ENCODE measurements at regions not wholly inside any gene's neighbourhood (a gene's known extent, or its start where the extent isn't known, plus 50 kb on each side); places are given as distances from the start of the nearest gene placed in this dataset.
"Not testable (repeated sequence)": the region's sequence is repeated elsewhere in the genome, so short reads cannot be mapped to it uniquely, and the experiment has no call there.

DNA sequence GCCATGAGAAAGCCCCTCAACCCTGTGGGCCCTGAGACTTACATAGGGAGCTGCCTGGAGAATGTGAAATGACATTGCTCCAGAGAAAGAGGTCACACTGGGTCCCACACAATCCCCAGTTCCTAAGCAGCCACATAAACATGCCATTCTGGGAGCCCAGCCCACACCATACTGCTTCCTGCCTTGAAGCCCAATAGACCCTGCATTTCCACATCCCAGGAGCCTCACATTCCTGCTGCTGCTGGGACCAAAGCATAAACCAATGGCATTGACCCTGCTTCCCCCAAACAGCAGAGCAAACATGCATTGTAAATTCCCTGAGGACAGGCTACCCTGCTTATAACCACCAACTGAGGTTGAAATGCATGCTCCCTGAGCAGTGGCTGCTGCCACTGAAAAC lies 1117.6 kb upstream of the SLC39A10 start:
- no peak for DNase-seq (ENCODE audit: low read depth)

DNA sequence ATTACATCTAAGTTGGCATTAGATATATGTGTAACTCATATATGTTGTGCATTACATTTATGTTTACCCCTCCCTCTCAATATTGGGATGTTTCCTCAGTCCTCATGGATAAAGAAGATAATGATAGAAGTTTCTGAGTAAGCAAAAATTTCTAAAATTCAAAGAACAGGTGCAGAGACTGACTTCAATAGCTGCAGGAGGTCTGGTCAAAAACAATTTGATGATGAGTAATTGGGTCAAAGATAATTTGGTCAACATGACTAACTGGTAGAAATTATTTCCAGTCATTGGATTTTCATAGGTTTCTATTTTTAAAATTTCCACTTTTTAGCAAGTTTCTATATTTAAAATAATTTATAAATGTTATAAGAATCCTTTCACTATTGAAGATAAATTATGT lies 1130.9 kb upstream of the SLC39A10 start:
- no peak for DNase-seq (ENCODE audit: low read depth)

DNA sequence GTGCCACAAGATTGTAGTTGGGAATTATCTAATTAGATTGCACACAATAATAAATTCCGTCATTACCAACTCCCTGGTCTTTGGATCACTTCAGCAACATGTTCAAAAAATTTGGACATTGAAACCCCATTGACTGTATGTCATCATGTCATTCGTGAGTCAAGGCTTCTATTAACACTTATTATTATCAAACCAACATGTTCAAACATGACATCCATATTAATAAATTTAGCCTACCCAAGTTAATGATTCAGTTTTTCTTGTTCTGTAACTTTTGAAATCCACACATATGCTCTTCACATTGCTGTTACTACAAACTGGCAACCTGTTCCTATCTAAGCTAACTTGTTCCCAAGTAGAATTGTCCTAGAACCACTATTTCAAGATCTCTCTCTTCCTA lies 1142.7 kb upstream of the SLC39A10 start:
- no peak for DNase-seq (ENCODE audit: low read depth)

DNA sequence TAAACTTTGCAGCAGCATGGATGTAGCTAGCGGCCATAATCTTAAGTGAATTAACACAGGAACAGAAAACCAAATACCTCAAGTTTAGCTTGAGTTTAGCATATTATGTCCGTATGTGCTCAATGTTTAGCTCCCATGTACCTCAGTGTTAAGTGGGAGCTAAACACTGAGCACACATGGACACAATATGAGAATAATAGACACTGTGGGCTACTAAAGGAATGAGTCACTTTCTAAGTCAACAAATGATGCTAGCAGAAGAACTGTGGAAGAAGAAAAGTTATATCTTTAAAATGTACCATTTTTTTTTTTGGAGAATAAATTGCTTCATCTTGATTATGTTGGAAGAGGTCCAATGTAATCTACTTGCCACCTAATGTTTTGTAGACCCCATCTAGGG lies 1146.0 kb upstream of the SLC39A10 start:
- DNase-seq (ENCODE audit: low read depth): not testable (repeated sequence)

DNA sequence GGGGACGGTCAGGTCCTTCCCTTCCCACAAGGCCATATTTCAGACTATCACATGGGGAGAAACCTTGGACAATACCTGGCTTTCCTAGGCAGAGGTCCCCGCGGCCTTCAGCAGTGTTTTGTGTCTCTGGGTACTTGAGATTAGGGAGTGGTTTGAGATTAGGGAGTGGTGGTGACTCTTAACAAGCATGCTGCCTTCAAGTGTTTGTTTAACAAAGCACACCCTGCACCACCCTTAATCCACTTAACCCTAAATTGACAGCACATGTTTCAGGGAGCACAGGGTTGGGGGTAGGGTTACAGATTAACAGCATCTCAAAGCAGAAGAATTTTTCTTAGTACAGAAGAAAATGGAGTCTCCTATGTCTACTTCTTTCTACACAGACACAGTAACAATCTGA lies 1152.2 kb upstream of the SLC39A10 start:
- DNase-seq (ENCODE audit: low read depth): not testable (repeated sequence)

DNA sequence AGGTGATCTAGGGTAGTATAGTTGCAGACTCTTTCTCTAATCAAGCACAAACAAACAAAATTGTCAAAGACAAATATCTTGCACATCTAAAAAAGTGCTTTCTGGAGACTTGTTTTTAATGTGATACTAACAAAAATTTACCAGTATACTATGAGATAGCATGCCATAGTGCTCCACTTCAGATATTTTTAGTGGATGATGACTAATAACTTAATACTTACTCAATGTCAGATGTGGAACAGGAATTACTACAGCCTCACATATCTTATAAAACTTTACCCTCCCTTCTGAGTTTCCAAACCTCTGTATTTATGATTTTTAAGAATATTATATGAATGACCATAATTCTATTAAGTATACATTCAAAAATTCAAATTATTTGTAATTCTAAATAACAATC lies 1162.0 kb upstream of the SLC39A10 start:
- no peak for DNase-seq (ENCODE audit: low read depth)

DNA sequence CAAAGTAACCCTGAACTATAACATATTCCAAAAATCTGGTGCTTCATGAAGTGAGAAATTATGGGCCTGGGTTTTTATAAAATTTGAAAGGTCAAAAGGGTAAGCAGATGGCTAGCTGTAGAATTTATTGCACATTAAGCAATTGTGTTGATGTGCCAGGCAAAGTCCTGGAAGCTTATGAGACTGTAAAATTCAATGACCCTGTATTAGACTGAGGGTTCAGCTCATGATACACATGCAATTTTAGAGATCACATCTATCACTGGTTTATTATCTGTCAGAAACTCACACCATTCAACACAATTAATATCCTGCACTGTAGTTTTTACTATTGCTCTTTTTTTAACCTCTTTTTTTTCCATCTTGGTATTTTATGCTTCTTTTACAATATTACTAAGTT lies 1162.6 kb upstream of the SLC39A10 start:
- DNase-seq (ENCODE audit: low read depth): no peak

DNA sequence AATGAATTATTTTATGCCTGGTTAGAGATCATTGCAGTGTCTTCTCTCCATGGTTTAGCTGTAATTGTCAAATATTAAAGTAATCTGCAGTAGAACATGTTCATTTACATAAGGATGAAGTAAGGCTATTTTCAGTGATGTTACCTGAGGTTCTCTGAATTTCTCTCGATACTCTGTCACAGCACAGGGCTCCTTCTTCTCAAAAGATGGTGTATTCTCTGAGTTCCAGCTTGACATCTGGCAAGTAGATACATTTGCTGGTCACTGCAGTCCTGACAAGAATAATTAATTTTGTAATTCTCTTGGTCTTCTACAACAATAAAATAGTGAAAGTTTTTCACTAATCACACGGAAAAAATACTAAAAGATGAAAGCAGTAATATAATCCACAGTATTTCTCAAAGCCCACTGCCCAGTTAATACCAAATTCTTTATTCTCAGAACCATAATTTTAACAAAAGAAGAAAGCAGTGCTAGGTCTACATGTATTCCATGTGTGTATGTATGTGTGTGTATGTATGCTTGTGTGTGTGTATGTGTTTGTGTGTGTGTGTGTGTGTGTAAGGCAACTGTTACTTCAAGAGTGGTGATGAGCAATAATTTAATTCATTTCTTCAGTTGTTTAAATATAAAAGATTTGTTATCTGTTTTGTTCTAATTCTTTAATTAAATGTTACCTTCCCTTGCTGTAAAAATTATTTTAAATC lies 1165.5 kb upstream of the SLC39A10 start:
- DNase-seq (ENCODE audit: low read depth): no peak

DNA sequence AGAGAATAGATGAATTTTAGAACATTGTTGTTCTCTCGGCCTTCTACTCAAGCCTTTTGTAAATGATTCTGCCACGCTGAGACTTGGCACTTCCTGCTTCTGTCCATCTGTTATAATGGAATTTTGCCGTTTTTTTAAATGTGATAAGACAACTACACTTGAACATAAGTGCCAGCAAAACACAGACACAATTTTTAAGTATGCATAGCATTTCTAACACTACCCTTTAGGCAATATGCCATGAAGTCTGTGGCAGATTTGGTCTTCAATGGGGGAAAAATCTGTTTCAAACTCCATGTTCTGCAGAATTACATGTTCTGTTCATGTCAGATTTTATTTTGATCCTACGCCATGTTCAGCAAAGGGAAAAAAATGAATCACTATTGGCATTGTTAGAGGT lies 1170.7 kb upstream of the SLC39A10 start:
- DNase-seq (ENCODE audit: low read depth): no peak

DNA sequence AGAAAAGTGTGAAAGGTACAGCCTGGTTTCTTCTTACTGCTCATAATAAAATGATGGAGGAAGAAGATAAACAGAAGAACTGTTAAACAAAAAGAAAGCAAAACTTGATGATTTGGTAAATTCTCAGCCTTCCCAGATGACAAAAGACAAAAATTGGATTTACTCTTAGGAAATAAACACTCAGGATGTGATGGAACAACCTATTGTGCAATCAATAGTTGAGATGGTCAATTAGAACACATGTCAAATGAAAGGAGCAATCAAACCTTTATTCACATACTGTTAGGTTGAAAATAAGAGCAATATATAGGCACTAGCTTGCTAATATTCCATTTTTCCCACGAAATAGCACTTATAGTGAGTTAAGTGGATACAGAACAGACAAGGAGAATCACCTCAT lies 1174.0 kb upstream of the SLC39A10 start:
- DNase-seq (ENCODE audit: low read depth): no peak

DNA sequence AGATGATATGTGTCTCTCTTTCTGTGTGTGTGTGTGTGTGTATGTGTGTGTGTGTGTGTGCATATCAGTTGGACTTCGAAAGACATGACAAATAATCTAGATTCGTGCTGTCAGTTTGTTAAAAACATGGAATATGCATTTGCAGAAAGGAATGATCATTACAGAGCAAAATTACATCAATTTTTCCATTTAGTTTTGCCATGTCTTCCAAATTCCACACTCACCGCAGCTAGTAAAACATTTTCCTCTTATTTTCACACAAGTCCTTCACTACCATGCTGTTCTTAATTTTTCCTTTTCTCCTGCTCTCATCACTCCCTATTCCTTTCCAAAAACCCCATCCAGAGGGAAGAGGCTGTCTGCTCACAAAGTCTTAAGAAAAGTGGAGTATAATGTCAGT lies 1191.4 kb upstream of the SLC39A10 start:
- no peak for DNase-seq (ENCODE audit: low read depth)

DNA sequence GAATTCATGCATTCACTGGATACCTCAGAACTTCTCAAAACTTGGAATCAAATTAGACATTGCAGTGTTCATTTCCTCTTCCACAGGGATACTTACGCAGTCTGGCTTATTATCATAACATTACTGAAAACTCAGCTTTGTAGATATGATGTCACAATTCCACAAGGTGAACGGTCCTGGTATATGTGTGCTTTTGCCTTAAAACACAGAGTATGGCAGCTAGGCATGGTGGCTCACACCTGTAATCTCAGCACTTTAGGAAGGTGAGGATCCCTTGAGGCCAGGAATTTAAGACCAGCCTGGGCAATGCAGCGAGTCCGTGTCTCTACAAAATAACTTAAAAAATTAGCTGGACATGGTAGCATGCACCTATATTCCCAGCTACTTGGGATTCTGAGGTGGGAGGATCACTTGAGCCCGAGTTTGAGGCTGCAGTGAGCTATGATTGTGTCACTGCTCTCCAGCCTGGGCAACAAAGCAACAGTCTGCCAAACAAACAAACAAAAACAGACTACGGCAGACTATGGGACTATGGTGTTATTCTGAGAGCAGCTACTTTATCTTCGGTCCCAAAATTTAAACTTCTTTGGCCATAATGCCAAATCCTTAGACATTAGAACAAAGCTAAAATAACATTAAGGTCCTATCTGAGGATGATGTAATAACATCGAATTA lies 1191.9 kb upstream of the SLC39A10 start:
- no peak for DNase-seq (ENCODE audit: low read depth)

DNA sequence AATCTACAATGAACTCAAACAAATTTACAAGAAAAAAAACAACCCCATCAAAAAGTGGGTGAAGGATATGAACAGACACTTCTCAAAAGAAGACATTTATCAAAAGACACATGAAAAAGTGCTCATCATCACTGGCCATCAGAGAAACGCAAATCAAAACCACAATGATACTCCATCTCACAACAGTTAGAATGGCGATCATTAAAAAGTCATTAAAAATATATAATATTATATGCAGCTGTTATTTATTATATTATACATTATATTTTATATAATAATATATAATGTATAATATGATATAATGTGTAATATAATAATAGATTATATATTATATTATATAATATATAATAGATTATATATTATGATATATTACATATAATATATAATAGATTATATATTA lies 1194.1 kb upstream of the SLC39A10 start:
- DNase-seq (ENCODE audit: low read depth): not testable (repeated sequence)

DNA sequence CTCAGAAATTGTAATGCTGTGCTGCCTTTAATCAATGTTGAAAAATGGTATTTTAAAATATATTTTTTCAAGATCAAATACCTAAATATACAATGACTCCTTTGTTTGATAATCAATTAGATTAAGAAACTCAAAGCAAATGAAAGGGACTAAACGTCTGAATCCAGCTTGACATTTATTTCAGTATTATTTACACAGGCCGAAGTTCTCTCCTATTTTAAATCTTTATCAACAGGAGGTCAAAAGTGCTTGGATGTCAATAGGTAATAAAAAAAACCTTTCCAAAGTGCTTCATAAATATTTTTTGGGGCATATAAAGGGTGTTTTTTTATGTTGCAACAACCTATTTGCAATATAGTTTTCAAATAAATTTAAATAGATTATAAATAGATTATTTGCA lies 1201.7 kb upstream of the SLC39A10 start:
- DNase-seq (ENCODE audit: low read depth): no peak

DNA sequence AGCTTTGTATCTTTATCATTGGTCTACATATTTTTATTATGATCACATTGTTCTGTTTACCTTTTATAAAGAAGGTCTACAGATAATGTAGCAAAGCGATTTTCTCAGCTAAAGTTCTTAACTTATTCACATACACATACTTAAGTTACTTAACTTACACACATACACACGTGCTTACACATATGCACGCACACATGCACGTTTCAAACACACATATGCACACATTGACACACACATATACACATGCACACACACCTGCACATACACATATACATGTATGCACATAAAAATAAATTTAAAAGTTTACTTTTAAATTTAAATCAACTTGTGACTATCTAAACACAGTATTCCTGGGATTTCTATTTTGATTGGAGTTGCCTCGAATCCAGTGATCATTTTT lies 1204.5 kb upstream of the SLC39A10 start:
- no peak for DNase-seq (ENCODE audit: low read depth)

DNA sequence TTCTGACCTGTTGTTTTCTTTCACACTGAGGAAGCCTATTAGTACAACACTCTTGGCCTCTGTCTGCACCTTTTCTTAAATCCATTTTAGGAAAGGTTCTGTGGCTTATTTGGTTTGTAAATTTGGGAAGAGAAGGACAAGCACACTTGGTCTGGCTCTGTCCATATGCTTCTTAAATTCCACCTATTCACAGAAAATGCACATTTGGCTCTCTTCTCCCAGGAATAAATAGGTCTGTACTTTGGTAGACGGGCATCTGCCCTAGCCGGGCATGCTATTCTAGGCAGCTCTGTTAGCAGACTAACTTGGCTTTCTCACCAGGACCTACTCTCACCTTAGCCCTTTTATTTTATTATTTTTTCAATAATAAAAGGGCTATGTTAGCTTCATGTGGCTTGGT lies 1211.8 kb upstream of the SLC39A10 start:
- DNase-seq (ENCODE audit: low read depth): no peak

DNA sequence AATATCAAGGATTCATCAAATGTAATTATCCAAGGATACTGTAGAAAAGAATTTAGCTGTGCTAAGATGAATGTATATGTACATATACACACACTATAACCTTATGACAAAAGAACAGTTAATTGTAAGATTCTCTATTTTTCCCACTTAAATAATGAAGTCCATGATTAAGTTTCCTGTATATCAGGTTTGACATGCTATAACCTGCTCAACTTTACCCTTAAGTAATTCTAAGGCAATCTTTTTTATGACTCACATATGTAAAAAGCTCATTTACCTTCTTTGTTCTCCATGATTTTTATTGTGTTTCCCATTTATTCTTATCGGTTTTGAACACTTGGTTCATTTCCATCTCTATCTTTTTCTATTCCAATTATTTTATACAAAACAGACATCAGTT lies 1213.1 kb upstream of the SLC39A10 start:
- DNase-seq (ENCODE audit: low read depth): no peak

DNA sequence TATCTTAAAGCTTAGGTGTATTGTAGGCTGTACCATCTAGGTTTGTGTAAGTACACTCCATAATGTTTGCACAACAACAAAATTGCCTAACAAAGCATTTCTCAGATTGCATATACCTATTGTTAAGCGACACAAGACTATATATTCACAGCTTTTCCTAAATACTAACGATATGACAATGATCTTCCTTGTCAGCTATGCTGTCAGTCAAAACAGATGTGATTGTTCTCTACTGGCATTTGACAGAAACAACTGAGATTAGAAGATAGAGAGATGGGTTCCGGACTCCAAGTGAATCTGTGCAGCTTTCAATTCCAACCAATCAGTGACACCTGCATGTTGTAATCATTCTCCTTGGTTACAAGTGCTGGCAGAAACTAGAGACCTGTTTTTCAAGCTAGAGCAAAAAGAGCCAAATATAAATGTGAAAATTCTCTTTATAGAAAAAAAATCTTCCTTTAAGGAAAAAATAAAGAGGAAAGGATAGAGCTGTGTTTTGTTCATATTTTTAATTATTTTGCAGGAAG lies 1232.3 kb upstream of the SLC39A10 start:
- no peak for DNase-seq (ENCODE audit: low read depth)

DNA sequence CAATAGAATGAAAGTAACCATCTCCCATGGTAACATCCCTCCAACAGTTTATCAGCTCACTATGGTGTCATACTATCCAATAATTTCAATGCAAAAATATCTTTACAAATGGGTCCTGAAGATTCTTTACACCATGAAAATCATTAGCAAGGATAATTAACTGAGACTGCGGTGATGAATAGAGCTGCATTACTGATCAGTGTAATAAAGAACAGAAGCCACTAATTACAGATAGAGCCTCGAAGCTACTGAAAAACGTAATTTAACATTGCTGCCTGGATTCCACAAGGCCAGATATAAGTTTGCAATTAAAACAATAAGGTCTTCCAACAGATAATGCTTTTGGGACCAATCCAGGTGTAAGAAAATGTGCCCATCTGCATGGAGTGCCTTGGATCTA lies 1245.8 kb upstream of the SLC39A10 start:
- no peak for DNase-seq (ENCODE audit: low read depth)

DNA sequence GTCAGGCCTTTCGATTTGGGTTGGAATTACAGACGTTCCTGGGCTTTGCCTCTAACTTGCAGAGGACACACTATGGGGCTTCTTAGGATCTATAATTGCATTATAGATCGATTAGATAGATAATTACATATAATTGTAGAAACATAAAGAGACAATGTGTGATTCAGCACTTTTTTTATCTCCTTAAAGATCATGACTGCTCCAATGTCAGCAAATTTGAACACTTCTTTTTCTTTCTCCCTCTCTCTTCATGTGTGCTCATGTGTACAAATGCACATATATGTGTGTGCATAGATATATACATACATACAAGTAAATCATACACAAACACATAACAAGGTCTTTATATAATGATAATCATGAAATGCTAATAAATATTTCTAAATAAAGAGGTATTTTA lies 1261.2 kb upstream of the SLC39A10 start:
- DNase-seq (ENCODE audit: low read depth): no peak

DNA sequence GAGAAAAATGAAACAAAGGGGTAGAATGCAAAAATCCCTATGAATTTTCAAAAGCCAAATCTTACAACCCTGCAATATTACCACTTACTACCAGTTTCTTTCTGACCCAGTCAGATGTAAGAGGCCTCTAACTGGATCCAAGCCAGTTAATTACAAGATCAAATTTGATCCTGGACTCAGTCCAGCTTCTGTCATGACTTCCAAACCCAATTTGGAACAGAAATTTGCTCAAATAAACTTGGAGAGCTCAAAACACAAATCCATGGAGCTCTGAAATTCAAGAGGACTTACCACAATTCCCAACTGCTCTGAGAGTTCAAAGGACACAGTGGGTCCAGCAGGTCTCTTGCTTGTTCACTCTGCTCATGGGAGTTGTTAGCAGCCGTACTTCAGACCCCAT lies 1271.7 kb upstream of the SLC39A10 start:
- no peak for DNase-seq (ENCODE audit: low read depth)

DNA sequence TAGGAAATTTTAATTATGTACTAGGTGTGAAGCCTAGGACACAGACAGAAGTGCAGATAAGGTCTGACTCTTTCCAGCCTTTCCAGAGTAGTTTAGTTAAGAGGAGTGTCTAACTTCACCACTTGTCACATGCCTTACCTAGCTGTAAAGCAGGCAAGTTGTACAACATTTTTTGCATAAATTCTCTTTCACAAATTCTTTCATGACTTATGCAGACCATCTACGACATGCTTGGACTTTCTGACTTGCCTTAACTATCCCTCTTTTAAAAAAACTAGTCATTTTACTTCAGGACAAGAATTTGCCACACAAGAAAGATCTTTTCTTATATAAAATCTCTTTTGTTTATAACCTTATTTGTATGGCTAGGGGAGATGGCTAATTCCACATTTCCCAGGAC lies 1273.6 kb upstream of the SLC39A10 start:
- no peak for DNase-seq (ENCODE audit: low read depth)

DNA sequence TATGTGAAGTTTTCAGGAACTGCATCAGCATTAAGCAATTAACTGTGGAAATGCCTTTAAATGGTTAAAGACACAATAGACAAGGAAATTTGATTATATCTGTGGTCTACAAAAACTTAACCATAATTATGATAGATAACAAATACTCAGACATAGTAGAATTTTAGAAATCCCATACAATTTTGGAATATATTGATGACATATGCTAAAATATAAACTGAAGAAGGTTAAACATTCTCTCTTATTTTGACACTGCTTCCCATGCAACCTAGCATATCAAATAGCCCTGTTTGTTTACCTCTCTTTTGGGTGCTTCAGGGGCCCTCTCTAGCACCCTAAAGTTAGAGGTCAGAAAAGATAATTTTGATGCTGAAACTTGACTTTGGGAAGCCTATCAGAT lies 1274.8 kb upstream of the SLC39A10 start:
- no peak for DNase-seq (ENCODE audit: low read depth)

DNA sequence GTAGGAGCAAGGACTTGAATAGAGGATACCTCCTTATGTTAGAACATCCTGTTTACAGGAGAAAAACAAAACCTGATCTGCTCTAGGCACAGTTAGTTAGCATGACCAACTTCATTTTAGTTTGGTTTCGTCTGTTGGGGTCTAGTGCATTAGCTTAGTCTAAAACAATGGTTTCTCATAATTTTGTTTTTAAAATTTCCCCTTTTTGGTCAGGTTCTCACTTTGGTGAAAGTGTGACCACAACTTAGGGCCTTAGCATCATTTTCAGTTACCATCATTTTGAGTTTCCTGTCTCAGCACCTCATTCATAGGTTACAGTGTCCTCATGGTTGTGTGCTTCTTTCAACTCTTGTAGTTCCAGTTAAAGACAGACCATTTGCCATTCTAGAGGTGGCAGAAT lies 1277.0 kb upstream of the SLC39A10 start:
- DNase-seq (ENCODE audit: low read depth): no peak

Data from stimulated activated CD8-positive, alpha-beta memory T cell treated with anti-CD3 and anti-CD28 coated beads, Interleukin-4, amount 100 ng/mL, for 24 hours (primary cell).